Suprapubic skin (tissue), 4 donors: ENCODE measurements at regions not wholly inside any gene's neighbourhood (a gene's known extent, or its start where the extent isn't known, plus 50 kb on each side); places are given as distances from the start of the nearest gene placed in this dataset.
"Not testable (repeated sequence)": the region's sequence is repeated elsewhere in the genome, so short reads cannot be mapped to it uniquely, and the experiment has no call there.

ENCODE experiments used
- DNase-seq, 2 donors: peaks; one replicate each; pipeline ENCODE4 v3.0.0-alpha.2; 2019; ENCODE audit warnings: low spot score in 2 of 2
- H3K27ac ChIP-seq: fragments of 200-600 bp; sonication (generic); one replicate; pipeline ENCODE4 v1.5.1; 2019
- H3K27me3 ChIP-seq: fragments of 200-600 bp; sonication (generic); one replicate; pipeline ENCODE4 v1.5.1; 2019
- H3K36me3 ChIP-seq: fragments of 200-600 bp; sonication (generic); one replicate; pipeline ENCODE4 v1.5.1; 2019
- H3K4me1 ChIP-seq: fragments of 200-600 bp; sonication (generic); one replicate; pipeline ENCODE4 v1.5.1; 2019
- H3K4me3 ChIP-seq: fragments of 200-600 bp; sonication (generic); one replicate; pipeline ENCODE4 v1.5.1; 2019; ENCODE audit warnings: mild to moderate bottlenecking
- H3K9me3 ChIP-seq: fragments of 200-600 bp; sonication (generic); one replicate; pipeline ENCODE4 v1.5.1; 2019
- EP300 ChIP-seq: sonication (generic); formaldehyde crosslinking; IDR thresholded peaks from one replicate; pipeline ENCODE4 v1.6.1; 2017; ENCODE audit warnings: antibody characterized with exemption
- POLR2A ChIP-seq, 2 donors: fragments of 450-650 bp; IDR thresholded peaks; one replicate each; pipeline ENCODE4 v1.6.1; 2017; ENCODE audit warnings: antibody characterized with exemption in 2 of 2, mild to moderate bottlenecking in 2 of 2, moderate library complexity in 2 of 2
- POLR2AphosphoS5 ChIP-seq, 3 donors: sonication (generic); formaldehyde crosslinking; IDR thresholded peaks; one replicate each; pipeline ENCODE4 v1.6.1; 2017; ENCODE audit warnings: antibody characterized with exemption in 3 of 3
- WGBS: methylation state at CpG from one replicate; pipeline ENCODE4 v1.1.5; 2018; 5-methylcytosine and 5-hydroxymethylcytosine counted together
- TF ChIP-seq, protein P1 (sequence below), 2 donors: fragments of 200-600 bp in 1 of 2; fragments of 450-650 bp in 1 of 2; sonication (generic) in 1 of 2; IDR thresholded peaks; one replicate each; pipeline ENCODE4 v1.5.1; 2016 to 2019; ENCODE audit warnings: antibody characterized with exemption in 2 of 2, mild to moderate bottlenecking in 1 of 2, moderate library complexity in 1 of 2

GRCh38 chr3:87834327-87834726, 224.5 kb downstream of the CGGBP1 start:
- H3K27me3 ChIP-seq = no peaks in the 10 kb centered on the region
- peaks cover 4% of the 10 kb centered on the region for H3K9me3 ChIP-seq
- TF ChIP-seq POLR2A (IDR thresholded peaks at IDR 0.05) (no peak), EP300 (no peak)
- TF ChIP-seq, protein P1, sequence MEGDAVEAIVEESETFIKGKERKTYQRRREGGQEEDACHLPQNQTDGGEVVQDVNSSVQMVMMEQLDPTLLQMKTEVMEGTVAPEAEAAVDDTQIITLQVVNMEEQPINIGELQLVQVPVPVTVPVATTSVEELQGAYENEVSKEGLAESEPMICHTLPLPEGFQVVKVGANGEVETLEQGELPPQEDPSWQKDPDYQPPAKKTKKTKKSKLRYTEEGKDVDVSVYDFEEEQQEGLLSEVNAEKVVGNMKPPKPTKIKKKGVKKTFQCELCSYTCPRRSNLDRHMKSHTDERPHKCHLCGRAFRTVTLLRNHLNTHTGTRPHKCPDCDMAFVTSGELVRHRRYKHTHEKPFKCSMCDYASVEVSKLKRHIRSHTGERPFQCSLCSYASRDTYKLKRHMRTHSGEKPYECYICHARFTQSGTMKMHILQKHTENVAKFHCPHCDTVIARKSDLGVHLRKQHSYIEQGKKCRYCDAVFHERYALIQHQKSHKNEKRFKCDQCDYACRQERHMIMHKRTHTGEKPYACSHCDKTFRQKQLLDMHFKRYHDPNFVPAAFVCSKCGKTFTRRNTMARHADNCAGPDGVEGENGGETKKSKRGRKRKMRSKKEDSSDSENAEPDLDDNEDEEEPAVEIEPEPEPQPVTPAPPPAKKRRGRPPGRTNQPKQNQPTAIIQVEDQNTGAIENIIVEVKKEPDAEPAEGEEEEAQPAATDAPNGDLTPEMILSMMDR (IDR thresholded peaks at IDR 0.05) = no peak
- H3K27ac ChIP-seq = no peak overlapping the region
- 77% methylated on average over 2 of the region's 2 CpGs for WGBS
- no peak for DNase-seq
- no peaks in the 10 kb centered on the region for H3K36me3 ChIP-seq
- H3K4me3 ChIP-seq = no peak overlapping the region
- H3K4me1 ChIP-seq = no peaks in the 10 kb centered on the region

DNA sequence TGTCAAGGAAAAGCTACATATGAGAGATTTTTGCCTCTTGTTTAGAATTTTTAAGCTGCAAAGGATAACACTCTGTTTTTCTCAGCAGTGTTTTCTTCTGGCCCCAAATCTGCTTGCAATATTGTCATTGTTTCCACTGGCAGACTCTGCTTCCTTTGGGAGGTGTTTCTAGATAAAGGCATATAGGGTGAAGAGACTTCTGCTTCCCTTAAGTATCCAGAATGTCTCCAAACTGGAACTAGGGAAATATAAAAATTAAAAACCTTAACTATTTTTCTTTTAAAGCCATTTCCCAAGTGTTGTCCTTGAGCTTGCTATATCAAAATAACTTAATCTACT, 225.8 kb downstream of the CGGBP1 start:
- H3K4me3 ChIP-seq = no peak overlapping the region
- TF ChIP-seq POLR2AphosphoS5 (IDR thresholded peaks at IDR 0.05) (no peak), POLR2A (IDR thresholded peaks at IDR 0.05) (no peak), EP300 (no peak)
- TF ChIP-seq, protein P1 (IDR thresholded peaks at IDR 0.05) = no peak
- no peaks in the 10 kb centered on the region for H3K36me3 ChIP-seq
- H3K27me3 ChIP-seq = no peaks in the 10 kb centered on the region
- H3K27ac ChIP-seq = no peak overlapping the region
- H3K9me3 ChIP-seq = no peaks in the 10 kb centered on the region
- no peaks in the 10 kb centered on the region for H3K4me1 ChIP-seq
- no peak for DNase-seq

DNA sequence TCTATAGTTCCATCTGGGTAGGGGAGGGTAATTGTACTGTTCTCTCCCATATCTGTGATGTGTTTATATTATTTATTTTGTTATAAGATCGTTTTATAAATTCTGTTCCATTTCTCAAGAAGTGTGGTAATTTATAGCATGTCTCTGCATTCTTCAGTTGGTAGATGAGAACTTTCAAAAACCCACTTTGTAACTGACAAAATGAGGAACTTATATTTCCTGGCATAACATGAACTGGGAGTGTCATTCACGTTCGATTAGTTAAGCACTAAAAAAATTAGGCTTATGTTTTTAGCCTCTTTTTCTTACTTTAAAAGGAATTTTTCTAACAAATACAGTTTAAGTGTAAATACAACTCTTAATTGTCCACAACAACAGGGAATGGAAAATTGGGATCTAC, 230.8 kb downstream of the CGGBP1 start:
- WGBS = 50% methylated on average over 3 of the region's 3 CpGs
- Histone ChIP-seq H3K4me1 (no peaks in the 10 kb centered on the region), H3K36me3 (no peaks in the 10 kb centered on the region), H3K4me3 (no peak overlapping the region), H3K9me3 (no peaks in the 10 kb centered on the region), H3K27me3 (no peaks in the 10 kb centered on the region), H3K27ac (no peak overlapping the region)
- TF ChIP-seq POLR2A (IDR thresholded peaks at IDR 0.05) (no peak), EP300 (no peak), POLR2AphosphoS5 (IDR thresholded peaks at IDR 0.05) (no peak)
- TF ChIP-seq, protein P1 (IDR thresholded peaks at IDR 0.05) = no peak
- no peak for DNase-seq

GRCh38 chr3:87822563-87822962, 236.2 kb downstream of the CGGBP1 start:
- DNase-seq = no peak
- TF ChIP-seq POLR2AphosphoS5 (IDR thresholded peaks at IDR 0.05) = no peak
- TF ChIP-seq EP300 = no peak
- TF ChIP-seq, protein P1 (IDR thresholded peaks at IDR 0.05) = no peak
- TF ChIP-seq POLR2A (IDR thresholded peaks at IDR 0.05) = no peak
- Histone ChIP-seq H3K4me1 (no peaks in the 10 kb centered on the region), H3K36me3 (no peaks in the 10 kb centered on the region), H3K9me3 (no peaks in the 10 kb centered on the region), H3K27me3 (no peaks in the 10 kb centered on the region), H3K27ac (no peak overlapping the region), H3K4me3 (no peak overlapping the region)
- 68% methylated on average over 2 of the region's 2 CpGs for WGBS

DNA sequence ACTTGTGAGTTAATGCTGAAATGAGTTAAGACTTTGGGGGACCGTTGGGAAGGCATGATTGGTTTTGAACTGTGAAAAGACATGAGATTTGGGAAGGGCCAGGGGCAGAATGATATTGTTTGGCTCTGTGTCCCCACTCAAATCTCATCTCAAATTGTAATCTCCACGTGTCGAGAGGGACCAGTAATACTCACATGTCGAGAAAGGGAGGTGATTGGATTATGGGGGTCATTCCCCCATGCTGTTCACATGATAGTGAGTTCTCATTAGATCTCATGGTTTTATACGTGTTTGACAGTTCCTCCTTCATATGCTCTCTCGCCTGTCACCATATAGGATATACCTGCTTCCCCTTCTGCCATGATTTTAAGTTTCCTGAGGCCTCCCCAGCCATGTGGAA, 245.3 kb downstream of the CGGBP1 start:
- H3K27ac ChIP-seq, H3K27me3 ChIP-seq, H3K4me3 ChIP-seq, H3K4me1 ChIP-seq, H3K9me3 ChIP-seq, H3K36me3 ChIP-seq, DNase-seq: not testable (repeated sequence)
- WGBS = 82% methylated on average over 6 of the region's 6 CpGs

DNA sequence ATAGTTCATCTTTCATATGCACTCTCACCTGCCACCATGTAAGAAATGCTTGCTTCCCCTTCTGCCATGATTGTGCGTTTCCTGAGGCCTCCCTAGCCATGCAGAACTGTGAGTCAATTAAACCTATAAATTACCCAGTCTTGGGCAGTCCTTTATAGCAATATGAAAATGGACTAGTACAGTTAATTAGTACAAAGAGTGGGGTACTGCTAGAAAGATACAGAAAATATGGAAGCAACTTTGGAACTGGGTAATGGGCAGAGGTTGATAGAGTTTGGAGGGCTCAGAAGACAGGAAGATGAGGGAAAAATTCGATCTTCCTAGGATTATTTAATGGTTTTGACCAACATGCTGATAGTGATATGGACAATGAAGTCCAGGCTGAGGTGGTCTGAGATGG, 246.9 kb downstream of the CGGBP1 start:
- Histone ChIP-seq H3K27me3 (no peaks in the 10 kb centered on the region), H3K4me1 (no peaks in the 10 kb centered on the region), H3K27ac (no peak overlapping the region), H3K4me3 (no peak overlapping the region), H3K36me3 (no peaks in the 10 kb centered on the region), H3K9me3 (no peaks in the 10 kb centered on the region)
- DNase-seq = no peak
- TF ChIP-seq, protein P1 (IDR thresholded peaks at IDR 0.05) = no peak
- TF ChIP-seq POLR2AphosphoS5 (IDR thresholded peaks at IDR 0.05) (no peak), POLR2A (IDR thresholded peaks at IDR 0.05) (no peak), EP300 (no peak)
- WGBS = 53% methylated on average over 2 of the region's 2 CpGs
